Dendritic cell treated with granulocyte-macrophage colony-stimulating factor and Interleukin-4, amounts not matched to agents 40 ng/mL and 50 ng/mL, for 4 days (primary cell): ENCODE measurements at regions not wholly inside any gene's neighbourhood (a gene's known extent, or its start where the extent isn't known, plus 50 kb on each side); places are given as distances from the start of the nearest gene placed in this dataset.

ENCODE experiments used
- H3K27ac Mint-ChIP-seq: one replicate; pipeline ENCODE4 v1.8.0; 2022; ENCODE audit warnings: mild to moderate bottlenecking, mixed read lengths
- H3K27me3 Mint-ChIP-seq: one replicate; pipeline ENCODE4 v1.8.0; 2022; ENCODE audit warnings: mild to moderate bottlenecking, mixed read lengths
- H3K36me3 Mint-ChIP-seq: one replicate; pipeline ENCODE4 v1.8.0; 2022; ENCODE audit warnings: low read depth, mixed read lengths
- H3K4me1 Mint-ChIP-seq: one replicate; pipeline ENCODE4 v1.8.0; 2022; ENCODE audit warnings: low read depth, mixed read lengths
- H3K4me3 Mint-ChIP-seq: one replicate; pipeline ENCODE4 v1.8.0; 2022; ENCODE audit warnings: mild to moderate bottlenecking, moderate library complexity, mixed read lengths
- H3K9me3 Mint-ChIP-seq: one replicate; pipeline ENCODE4 v1.8.0; 2022; ENCODE audit warnings: mixed read lengths
- intact Hi-C: fragments of 100-400 bp; cut with micrococcal nuclease; formaldehyde crosslinking; loops from one replicate; pipeline ENCODE4 v1.15.0; 2022

DNA sequence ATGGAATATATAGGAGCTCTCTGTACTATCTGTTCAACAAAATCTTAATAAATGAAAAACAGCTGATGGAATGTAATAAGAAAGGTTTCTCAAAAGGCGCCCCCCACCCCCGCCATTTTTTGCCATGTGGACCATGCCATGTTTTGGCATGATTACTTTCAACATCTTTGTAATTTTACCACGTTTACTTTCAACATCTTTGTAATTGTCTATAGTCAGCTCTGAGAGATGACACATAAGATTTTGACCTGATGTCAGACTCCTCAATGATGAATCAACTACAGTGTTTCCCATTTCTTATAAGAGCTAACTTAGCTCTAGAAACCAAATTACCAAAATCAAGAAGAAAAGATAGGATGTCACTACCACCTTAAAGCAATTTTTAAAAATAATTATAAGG is 144.9 kb upstream of the AHR start:
- H3K27ac Mint-ChIP-seq = peak overlapping the region; percentile 89

DNA sequence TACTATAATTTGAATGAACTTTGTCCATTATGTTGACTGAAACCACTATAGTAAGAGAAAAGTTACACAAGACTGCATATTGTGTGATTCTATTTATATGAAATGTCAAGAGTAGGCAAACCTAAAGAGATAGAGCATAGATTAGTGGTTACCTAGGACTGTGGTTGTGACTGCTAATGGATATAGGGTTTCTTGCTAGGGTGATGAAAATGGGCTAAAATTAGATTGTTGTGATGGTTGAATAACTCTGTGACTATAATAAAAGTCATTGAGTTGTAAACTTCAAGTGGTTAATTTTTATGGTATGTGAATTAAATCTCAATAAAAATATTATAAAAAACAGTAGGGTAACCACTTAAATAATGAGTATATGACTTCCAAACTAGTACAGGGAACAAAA is 142.9 kb upstream of the AHR start:
- intact Hi-C loops = no loop called here
- no peaks in the 10 kb centered on the region for H3K9me3 Mint-ChIP-seq
- H3K4me3 Mint-ChIP-seq = no peak overlapping the region
- peaks cover 40% of the 10 kb centered on the region for H3K4me1 Mint-ChIP-seq
- no peak overlapping the region for H3K27ac Mint-ChIP-seq
- no peaks in the 10 kb centered on the region for H3K36me3 Mint-ChIP-seq
- H3K27me3 Mint-ChIP-seq = no peaks in the 10 kb centered on the region

More for the DNA sequence above, 144.9 kb upstream of the AHR start:
- intact Hi-C loops = loop anchor here (2.0 to 5.0 kb wide), 3 partner anchors 34 to 145 kb away; partner anchors contain the start of gene AHR
- Mint-ChIP-seq H3K27me3 (no peaks in the 10 kb centered on the region), H3K4me1 (peaks cover 57% of the 10 kb centered on the region), H3K4me3 (no peak overlapping the region), H3K9me3 (no peaks in the 10 kb centered on the region), H3K36me3 (no peaks in the 10 kb centered on the region)

DNA sequence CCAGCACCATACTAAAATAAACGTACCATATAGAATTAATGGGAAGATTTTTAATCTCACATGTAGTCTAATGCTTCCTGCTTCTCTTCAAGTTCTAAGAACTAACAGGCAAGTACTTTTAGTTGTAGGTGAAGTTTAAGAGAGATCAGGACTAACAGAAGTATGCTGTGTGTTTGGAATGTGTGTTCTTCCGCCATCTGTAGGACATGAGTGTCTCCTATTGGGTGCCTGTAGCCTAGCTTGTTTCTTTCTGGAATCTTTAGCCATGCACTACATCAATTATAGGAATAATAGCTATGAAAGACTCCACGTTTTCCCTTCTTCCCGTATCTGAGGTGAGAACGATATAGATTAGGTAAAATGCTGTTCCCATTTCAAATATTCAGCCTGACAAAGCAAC is 140.2 kb upstream of the AHR start:
- H3K36me3 Mint-ChIP-seq = peaks cover 4% of the 10 kb centered on the region
- peaks cover 8% of the 10 kb centered on the region for H3K9me3 Mint-ChIP-seq
- no peak overlapping the region for H3K27ac Mint-ChIP-seq
- H3K4me3 Mint-ChIP-seq = no peak overlapping the region
- H3K27me3 Mint-ChIP-seq = no peaks in the 10 kb centered on the region
- intact Hi-C loops = no loop called here
- H3K4me1 Mint-ChIP-seq = peaks cover 14% of the 10 kb centered on the region

DNA sequence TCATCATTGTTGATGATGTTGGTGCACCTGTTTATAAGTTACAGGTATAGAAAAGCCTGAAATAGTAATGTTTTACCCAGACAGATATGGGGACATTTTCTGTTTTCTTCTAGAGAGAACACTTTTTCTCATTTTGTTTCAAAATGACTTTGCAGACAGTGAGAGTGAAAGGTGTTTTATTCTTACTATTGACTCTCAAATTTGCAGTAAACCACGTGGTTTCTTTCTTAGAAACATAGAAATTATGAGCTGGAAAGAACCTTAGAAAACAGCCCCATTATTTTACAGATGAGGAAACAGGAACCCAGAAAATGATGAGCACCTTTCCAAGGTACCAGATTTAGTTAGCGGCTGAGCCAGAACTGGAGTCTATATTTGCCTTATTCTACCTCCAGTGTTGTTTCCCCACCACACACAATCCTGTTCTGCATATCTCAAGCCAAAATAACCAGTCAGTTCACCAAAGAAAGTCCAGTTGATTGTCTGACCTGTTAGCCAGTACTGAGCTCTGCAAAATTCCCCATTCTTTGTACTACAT is 138.9 kb upstream of the AHR start:
- H3K27ac Mint-ChIP-seq = no peak overlapping the region
- intact Hi-C loops = no loop called here
- peaks cover 6% of the 10 kb centered on the region for H3K4me1 Mint-ChIP-seq

DNA sequence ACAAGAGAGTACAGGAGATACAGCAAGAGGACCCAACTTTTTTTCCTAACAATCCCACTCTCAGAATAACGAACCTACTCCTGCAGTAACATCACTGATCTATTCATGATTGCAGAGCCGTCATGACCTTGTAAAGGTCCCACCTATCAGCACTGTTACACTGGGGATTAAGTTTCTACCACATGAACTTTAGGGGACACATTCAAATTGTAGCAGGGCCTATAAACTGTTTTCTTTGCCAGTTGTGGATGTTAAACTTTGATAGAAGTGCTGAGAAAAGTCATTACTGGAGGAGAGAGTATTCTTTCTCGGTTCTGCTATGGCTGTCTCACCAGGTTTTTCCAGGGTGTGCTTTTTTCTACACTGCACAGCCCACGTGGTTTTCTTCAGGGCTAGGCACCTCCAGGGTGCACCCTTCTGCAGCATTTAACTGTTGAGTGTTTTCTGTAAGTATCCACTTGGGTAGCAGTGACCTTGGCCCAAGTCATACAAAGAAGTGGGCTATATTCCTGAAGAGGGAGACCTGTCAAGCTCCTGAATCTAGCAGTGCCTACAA is 131.6 kb upstream of the AHR start:
- Mint-ChIP-seq H3K9me3 (peaks cover 8% of the 10 kb centered on the region), H3K4me1 (no peaks in the 10 kb centered on the region), H3K36me3 (peaks cover 3% of the 10 kb centered on the region), H3K4me3 (no peak overlapping the region), H3K27me3 (no peaks in the 10 kb centered on the region), H3K27ac (no peak overlapping the region)
- intact Hi-C loops = no loop called here

More for the DNA sequence above, 138.9 kb upstream of the AHR start:
- H3K4me3 Mint-ChIP-seq = no peak overlapping the region
- peaks cover 4% of the 10 kb centered on the region for H3K36me3 Mint-ChIP-seq
- peaks cover 8% of the 10 kb centered on the region for H3K9me3 Mint-ChIP-seq
- no peaks in the 10 kb centered on the region for H3K27me3 Mint-ChIP-seq

DNA sequence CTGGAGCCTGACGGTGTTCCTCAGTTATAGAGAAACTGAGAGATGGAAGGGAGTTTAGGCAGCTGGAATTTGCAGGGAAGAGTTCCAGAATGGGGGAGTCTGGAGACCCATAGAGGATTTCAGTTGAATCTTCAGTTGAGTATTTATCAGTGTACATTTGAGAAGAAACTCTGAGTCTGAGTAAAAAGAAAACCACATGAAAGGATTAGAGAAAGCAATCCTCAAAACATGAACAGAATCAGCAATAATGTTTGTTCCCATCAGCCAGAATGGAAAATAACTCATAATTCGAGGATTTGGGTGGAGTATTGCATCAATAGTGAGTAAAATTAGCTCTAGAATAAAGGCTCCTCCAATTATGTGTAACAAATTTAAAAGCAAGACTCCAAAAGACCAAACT is 130.0 kb upstream of the AHR start:
- Mint-ChIP-seq H3K4me3 (no peak overlapping the region), H3K27ac (no peak overlapping the region), H3K4me1 (no peaks in the 10 kb centered on the region), H3K9me3 (no peaks in the 10 kb centered on the region), H3K36me3 (no peaks in the 10 kb centered on the region), H3K27me3 (no peaks in the 10 kb centered on the region)
- intact Hi-C loops = no loop called here

DNA sequence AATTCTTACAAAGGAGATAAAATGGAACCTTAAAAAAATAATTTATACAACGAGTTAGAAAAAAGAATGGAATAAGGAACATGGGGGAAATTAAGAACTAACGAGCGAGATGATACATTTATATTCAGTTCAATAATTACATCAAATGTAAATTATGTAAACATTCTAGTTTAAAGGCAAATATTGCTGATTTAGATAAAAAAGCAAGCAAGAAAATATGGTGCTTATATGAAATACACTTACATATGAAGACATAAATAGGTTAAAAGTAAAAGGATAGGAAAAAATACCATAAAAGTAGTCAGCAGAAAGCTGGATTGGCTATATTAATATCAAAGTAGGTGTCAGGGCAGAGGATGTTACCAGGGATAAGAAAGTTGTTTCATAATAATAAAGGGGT is 127.0 kb upstream of the AHR start:
- no peak overlapping the region for H3K27ac Mint-ChIP-seq
- intact Hi-C loops = no loop called here
- H3K4me3 Mint-ChIP-seq = no peak overlapping the region
- no peaks in the 10 kb centered on the region for H3K4me1 Mint-ChIP-seq
- no peaks in the 10 kb centered on the region for H3K36me3 Mint-ChIP-seq
- no peaks in the 10 kb centered on the region for H3K27me3 Mint-ChIP-seq
- peaks cover 5% of the 10 kb centered on the region for H3K9me3 Mint-ChIP-seq

DNA sequence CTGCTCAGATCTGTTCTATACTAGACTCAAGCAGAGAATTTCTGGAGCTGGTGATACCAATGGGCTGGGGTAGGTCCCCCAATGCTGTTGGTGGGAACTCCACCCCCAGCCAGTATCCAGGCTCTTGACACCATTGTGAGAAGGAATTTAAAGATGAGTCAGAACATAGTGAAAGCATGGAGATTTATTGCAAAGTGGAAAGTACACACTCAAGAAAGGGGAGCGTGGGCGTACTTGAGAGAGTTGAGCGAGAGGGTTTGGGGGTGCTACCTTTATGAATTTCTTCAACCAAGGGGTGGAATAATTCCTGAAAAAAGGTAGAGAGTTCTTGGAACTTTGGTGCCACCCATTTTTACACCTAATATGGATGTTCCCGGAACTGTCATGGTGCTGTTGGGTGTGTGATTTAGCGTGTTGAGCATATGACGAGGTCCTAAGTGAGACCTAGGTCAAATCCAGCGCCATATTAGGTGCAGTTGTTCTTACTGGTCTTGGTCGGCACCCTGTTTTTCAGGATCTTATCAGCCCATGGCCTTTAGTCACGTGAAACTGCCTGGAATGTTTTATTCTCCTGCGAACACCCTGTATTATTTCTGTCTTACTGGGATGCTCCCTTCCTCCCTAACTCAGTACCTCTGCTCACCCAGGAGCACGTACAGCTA is 122.0 kb upstream of the AHR start:
- Mint-ChIP-seq H3K36me3 (peaks cover under 1% of the 10 kb centered on the region), H3K27ac (no peak overlapping the region), H3K4me3 (no peak overlapping the region), H3K9me3 (peaks cover 17% of the 10 kb centered on the region), H3K27me3 (no peaks in the 10 kb centered on the region), H3K4me1 (no peaks in the 10 kb centered on the region)
- intact Hi-C loops = no loop called here

DNA sequence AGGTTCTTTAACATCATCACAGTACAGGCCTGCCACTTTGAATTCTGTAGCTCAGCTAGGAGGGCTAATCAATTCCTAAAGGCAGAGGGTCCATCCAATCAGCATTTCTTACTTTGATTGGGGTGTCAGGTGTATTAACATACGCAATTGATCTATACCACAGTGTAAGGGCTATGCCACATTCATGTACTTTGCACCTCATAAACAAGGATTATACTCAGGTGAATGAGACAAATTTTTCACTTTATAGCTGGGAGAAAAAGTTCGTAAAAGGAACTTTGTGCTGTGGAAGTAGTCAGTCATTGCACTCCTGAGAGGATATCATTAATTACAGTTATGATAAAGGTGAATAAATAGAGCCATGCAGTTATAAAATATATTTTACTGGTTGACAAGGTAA is 119.9 kb upstream of the AHR start:
- Mint-ChIP-seq H3K9me3 (peaks cover 23% of the 10 kb centered on the region), H3K4me1 (no peaks in the 10 kb centered on the region), H3K36me3 (peaks cover 6% of the 10 kb centered on the region), H3K27me3 (no peaks in the 10 kb centered on the region), H3K27ac (no peak overlapping the region), H3K4me3 (no peak overlapping the region)
- intact Hi-C loops = no loop called here

DNA sequence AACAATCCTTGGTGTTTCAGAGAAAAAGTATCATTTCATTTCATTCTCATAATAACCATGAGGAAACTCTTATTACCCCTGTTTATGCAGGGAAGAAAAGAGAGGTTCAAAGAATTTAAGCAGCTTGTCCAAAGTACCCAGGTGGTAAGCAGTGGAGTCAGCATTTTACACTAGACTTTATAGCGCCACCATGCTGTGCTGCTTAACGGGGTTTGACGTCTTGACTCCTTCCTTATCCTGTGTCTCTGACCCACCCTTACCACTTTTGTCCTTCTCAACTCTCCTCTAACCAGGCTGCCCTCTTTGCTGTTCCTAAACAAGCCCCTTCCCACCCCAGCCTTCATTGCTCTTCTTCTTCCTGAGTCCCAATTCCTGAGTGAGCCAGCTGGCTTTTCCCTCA is 117.0 kb upstream of the AHR start:
- Mint-ChIP-seq H3K27ac (peak overlapping the region; percentile 19), H3K4me1 (peaks cover 11% of the 10 kb centered on the region), H3K36me3 (peaks cover 6% of the 10 kb centered on the region), H3K27me3 (no peaks in the 10 kb centered on the region), H3K9me3 (peaks cover 18% of the 10 kb centered on the region), H3K4me3 (no peak overlapping the region)
- intact Hi-C loops = loop anchor here (10.0 kb wide), 1 partner anchor 53 kb away; no protein-coding TSS in a partner anchor

DNA sequence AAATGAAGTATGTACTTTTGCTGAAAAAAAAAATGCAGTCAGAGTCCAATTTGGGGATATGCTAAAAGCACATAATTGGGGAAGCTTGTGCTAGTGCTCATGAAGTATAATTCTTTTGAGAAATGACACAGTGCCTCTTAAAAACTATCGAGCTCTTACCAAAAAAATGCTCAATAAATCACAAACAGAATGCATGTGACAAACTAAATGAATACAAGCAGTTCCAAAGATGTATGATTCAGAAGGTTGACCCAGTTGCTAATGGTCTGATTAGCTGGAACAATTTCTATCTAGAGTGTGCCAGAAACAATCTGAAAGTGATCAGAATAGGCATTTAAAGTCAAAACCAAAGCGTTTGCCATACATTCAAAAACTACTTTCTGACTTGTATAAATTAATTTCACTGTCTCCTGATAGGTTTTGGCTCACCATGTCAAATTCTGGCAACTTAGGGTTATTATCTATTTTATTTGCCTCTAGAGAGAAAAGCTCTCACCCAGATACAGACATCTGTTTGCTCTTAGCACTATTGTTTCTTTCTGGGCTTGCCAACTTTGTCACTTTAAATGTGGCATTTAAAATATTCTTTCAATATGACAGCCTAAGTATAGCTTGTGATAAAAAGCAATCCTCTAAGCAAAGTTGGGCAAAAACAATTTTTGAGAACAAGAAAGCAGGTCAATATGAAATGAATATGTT is 114.7 kb upstream of the AHR start:
- no peaks in the 10 kb centered on the region for H3K27me3 Mint-ChIP-seq
- H3K9me3 Mint-ChIP-seq = peaks cover 15% of the 10 kb centered on the region
- H3K36me3 Mint-ChIP-seq = peaks cover 6% of the 10 kb centered on the region
- intact Hi-C loops = loop anchor here (10.0 kb wide), 1 partner anchor 51 kb away; no protein-coding TSS in a partner anchor
- H3K4me3 Mint-ChIP-seq = no peak overlapping the region
- H3K4me1 Mint-ChIP-seq = peaks cover 17% of the 10 kb centered on the region
- peak overlapping the region; percentile 52 for H3K27ac Mint-ChIP-seq

DNA sequence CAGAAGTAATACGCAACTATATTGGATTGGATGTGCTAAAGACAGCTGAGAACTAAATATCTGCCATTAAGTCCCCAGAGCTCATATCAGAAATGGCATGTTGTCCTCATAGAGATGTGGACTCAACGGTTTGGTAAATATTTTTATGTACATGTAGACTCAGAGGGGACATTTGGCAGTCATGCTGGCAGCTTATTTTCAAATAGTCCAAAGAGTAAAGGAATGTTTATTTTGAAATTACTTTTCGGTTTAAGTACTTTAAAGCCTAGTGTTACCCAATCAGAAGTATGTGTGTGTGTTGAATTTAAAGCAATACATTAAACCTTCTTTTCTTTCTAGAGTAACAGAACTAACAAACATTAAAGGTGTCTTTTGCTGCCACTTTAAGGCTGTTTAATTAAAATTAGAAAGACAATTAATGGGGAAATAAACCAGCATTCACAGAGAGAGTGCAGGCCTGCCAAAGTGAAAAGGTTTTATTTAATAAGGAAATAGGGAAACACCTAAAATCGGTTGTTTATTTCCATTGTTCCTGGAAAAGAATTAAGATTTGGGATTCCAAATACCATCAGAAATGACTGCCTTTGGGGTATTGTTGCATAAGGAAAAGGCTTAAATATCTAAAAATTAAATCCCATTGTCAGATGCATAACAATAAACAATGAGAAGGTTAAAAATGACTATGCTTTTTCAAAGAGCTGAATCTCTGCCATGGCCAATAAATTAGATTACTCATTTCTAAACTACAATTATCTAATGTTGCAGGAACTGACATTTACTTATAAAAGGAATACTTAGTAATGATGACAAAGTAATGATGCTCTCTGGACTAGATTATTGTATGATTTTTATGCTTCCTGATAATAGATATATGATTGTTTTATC is 113.4 kb upstream of the AHR start:
- intact Hi-C loops = loop anchor here (5.0 to 10.0 kb wide), 3 partner anchors 33 to 112 kb away; partner anchors contain the start of gene AHR

DNA sequence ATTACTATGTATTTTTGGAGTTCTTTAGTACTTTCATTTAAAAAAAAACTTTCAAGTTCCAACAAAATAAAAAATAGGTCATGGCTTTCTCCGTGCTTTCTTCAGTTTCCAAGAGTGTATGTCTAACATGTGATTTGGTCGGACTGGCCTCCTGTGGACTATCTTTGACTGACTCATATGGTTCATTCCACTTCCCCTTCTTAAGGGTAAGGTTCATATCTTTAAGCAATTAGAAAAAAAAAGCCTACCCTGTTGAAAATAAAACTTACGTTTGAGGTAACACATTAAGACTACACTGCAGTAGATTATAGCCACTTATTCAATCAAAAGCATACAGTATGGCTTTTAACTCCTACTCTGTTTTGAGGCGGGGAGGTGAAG is 112.8 kb upstream of the AHR start:
- intact Hi-C loops = loop anchor here (5.0 to 10.0 kb wide), 3 partner anchors 33 to 112 kb away; partner anchors contain the start of gene AHR
- Mint-ChIP-seq H3K27me3 (no peaks in the 10 kb centered on the region), H3K4me1 (peaks cover 27% of the 10 kb centered on the region), H3K36me3 (peaks cover 6% of the 10 kb centered on the region), H3K27ac (peak overlapping the region; percentile 64), H3K9me3 (peaks cover 14% of the 10 kb centered on the region), H3K4me3 (no peak overlapping the region)

More for the DNA sequence above, 113.4 kb upstream of the AHR start:
- Mint-ChIP-seq H3K4me1 (peaks cover 27% of the 10 kb centered on the region), H3K27ac (peak overlapping the region; percentile 64), H3K4me3 (no peak overlapping the region), H3K36me3 (peaks cover 6% of the 10 kb centered on the region), H3K27me3 (no peaks in the 10 kb centered on the region), H3K9me3 (peaks cover 15% of the 10 kb centered on the region)
